ENCODE measurements at regions not wholly inside any gene's neighbourhood (a gene's known extent, or its start where the extent isn't known, plus 50 kb on each side); places are given as distances from the start of the nearest gene placed in this dataset.

GRCh38 chr6:145340256-145340655, 395.1 kb downstream of the EPM2A start:
- Histone ChIP-seq H3K27ac (ENCODE audit: low read depth, low read length) (no peak overlapping the region), H3K4me3 (ENCODE audit: low read depth, low read length) (no peak overlapping the region), H3K4me1 (ENCODE audit: control insufficient read depth, insufficient read depth, low read length) (no peaks in the 10 kb centered on the region), H3K36me3 (ENCODE audit: control insufficient read depth, insufficient read depth, low read length) (no peaks in the 10 kb centered on the region), H3K27me3 (ENCODE audit: control insufficient read depth, insufficient read depth, low read length) (no peaks in the 10 kb centered on the region), H3K9me3 (ENCODE audit: control insufficient read depth, insufficient read depth, low read length) (no peaks in the 10 kb centered on the region)
- DNase-seq (ENCODE audit: low read depth in 4 of 6, low spot score in 6 of 6): no peak

- no peaks in the 10 kb centered on the region for H3K36me3 ChIP-seq (ENCODE audit: control insufficient read depth, insufficient read depth, low read length)
- H3K27me3 ChIP-seq (ENCODE audit: control insufficient read depth, insufficient read depth, low read length): no peaks in the 10 kb centered on the region
- H3K27ac ChIP-seq (ENCODE audit: low read depth, low read length): no peak overlapping the region
- DNase-seq (ENCODE audit: low read depth in 4 of 6, low spot score in 6 of 6): no peak
- H3K4me3 ChIP-seq (ENCODE audit: low read depth, low read length): no peak overlapping the region
- H3K4me1 ChIP-seq (ENCODE audit: control insufficient read depth, insufficient read depth, low read length): no peaks in the 10 kb centered on the region
- no peaks in the 10 kb centered on the region for H3K9me3 ChIP-seq (ENCODE audit: control insufficient read depth, insufficient read depth, low read length)
These were observed 390.2 kb downstream of the EPM2A start for GRCh38 chr6:145345094-145345493.

GRCh38 chr6:145347216-145347615, 388.1 kb downstream of the EPM2A start:
- 100% methylated on average over 1 of the region's 2 CpGs for WGBS (ENCODE audit: insufficient coverage)
- H3K4me1 ChIP-seq (ENCODE audit: control insufficient read depth, insufficient read depth, low read length): no peaks in the 10 kb centered on the region
- no peaks in the 10 kb centered on the region for H3K9me3 ChIP-seq (ENCODE audit: control insufficient read depth, insufficient read depth, low read length)
- H3K4me3 ChIP-seq (ENCODE audit: low read depth, low read length): no peak overlapping the region
- no peak overlapping the region for H3K27ac ChIP-seq (ENCODE audit: low read depth, low read length)
- H3K36me3 ChIP-seq (ENCODE audit: control insufficient read depth, insufficient read depth, low read length): no peaks in the 10 kb centered on the region
- no peak for DNase-seq (ENCODE audit: low read depth in 4 of 6, low spot score in 6 of 6)
- H3K27me3 ChIP-seq (ENCODE audit: control insufficient read depth, insufficient read depth, low read length): no peaks in the 10 kb centered on the region

GRCh38 chr6:145349950-145350510, 385.3 kb downstream of the EPM2A start:
- 100% methylated on average over 1 of the region's 3 CpGs for WGBS (ENCODE audit: insufficient coverage)
- peak in 1 of 6 donors; percentile 67 for DNase-seq (ENCODE audit: low read depth in 4 of 6, low spot score in 6 of 6)
- no peak overlapping the region for H3K27ac ChIP-seq (ENCODE audit: low read depth, low read length)
- H3K9me3 ChIP-seq (ENCODE audit: control insufficient read depth, insufficient read depth, low read length): no peaks in the 10 kb centered on the region
- no peaks in the 10 kb centered on the region for H3K4me1 ChIP-seq (ENCODE audit: control insufficient read depth, insufficient read depth, low read length)
- H3K4me3 ChIP-seq (ENCODE audit: low read depth, low read length): no peak overlapping the region
- no peaks in the 10 kb centered on the region for H3K36me3 ChIP-seq (ENCODE audit: control insufficient read depth, insufficient read depth, low read length)
- no peaks in the 10 kb centered on the region for H3K27me3 ChIP-seq (ENCODE audit: control insufficient read depth, insufficient read depth, low read length)

GRCh38 chr6:145350928-145351327, 384.4 kb downstream of the EPM2A start:
- H3K4me1 ChIP-seq (ENCODE audit: control insufficient read depth, insufficient read depth, low read length): no peaks in the 10 kb centered on the region
- H3K4me3 ChIP-seq (ENCODE audit: low read depth, low read length): no peak overlapping the region
- no peak for DNase-seq (ENCODE audit: low read depth in 4 of 6, low spot score in 6 of 6)
- H3K27ac ChIP-seq (ENCODE audit: low read depth, low read length): no peak overlapping the region
- 64% methylated on average over 2 of the region's 3 CpGs for WGBS (ENCODE audit: insufficient coverage)
- H3K9me3 ChIP-seq (ENCODE audit: control insufficient read depth, insufficient read depth, low read length): no peaks in the 10 kb centered on the region
- no peaks in the 10 kb centered on the region for H3K27me3 ChIP-seq (ENCODE audit: control insufficient read depth, insufficient read depth, low read length)
- no peaks in the 10 kb centered on the region for H3K36me3 ChIP-seq (ENCODE audit: control insufficient read depth, insufficient read depth, low read length)

GRCh38 chr6:145352382-145353080, 382.8 kb downstream of the EPM2A start:
- WGBS (ENCODE audit: insufficient coverage): 90% methylated on average over 10 of the region's 11 CpGs
- Histone ChIP-seq H3K9me3 (ENCODE audit: control insufficient read depth, insufficient read depth, low read length) (no peaks in the 10 kb centered on the region), H3K36me3 (ENCODE audit: control insufficient read depth, insufficient read depth, low read length) (no peaks in the 10 kb centered on the region), H3K4me1 (ENCODE audit: control insufficient read depth, insufficient read depth, low read length) (no peaks in the 10 kb centered on the region), H3K27me3 (ENCODE audit: control insufficient read depth, insufficient read depth, low read length) (no peaks in the 10 kb centered on the region), H3K4me3 (ENCODE audit: low read depth, low read length) (no peak overlapping the region), H3K27ac (ENCODE audit: low read depth, low read length) (no peak overlapping the region)
- DNase-seq (ENCODE audit: low read depth in 4 of 6, low spot score in 6 of 6): no peak

- Histone ChIP-seq H3K27me3 (ENCODE audit: control insufficient read depth, insufficient read depth, low read length) (no peaks in the 10 kb centered on the region), H3K36me3 (ENCODE audit: control insufficient read depth, insufficient read depth, low read length) (no peaks in the 10 kb centered on the region), H3K9me3 (ENCODE audit: control insufficient read depth, insufficient read depth, low read length) (peaks cover 3% of the 10 kb centered on the region), H3K4me1 (ENCODE audit: control insufficient read depth, insufficient read depth, low read length) (no peaks in the 10 kb centered on the region), H3K27ac (ENCODE audit: low read depth, low read length) (no peak overlapping the region), H3K4me3 (ENCODE audit: low read depth, low read length) (no peak overlapping the region)
- DNase-seq (ENCODE audit: low read depth in 4 of 6, low spot score in 6 of 6): no peak
- 86% methylated on average over 7 of the region's 8 CpGs for WGBS (ENCODE audit: insufficient coverage)
These were observed 374.5 kb downstream of the EPM2A start for GRCh38 chr6:145360865-145361264.

- H3K9me3 ChIP-seq (ENCODE audit: control insufficient read depth, insufficient read depth, low read length): peaks cover 3% of the 10 kb centered on the region
These were observed 368.2 kb downstream of the EPM2A start for GRCh38 chr6:145367149-145367548.

GRCh38 chr6:145368075-145368474, 367.2 kb downstream of the EPM2A start:
- H3K27ac ChIP-seq (ENCODE audit: low read depth, low read length): no peak overlapping the region
- peak in 1 of 6 donors; percentile 54 for DNase-seq (ENCODE audit: low read depth in 4 of 6, low spot score in 6 of 6)
- H3K4me3 ChIP-seq (ENCODE audit: low read depth, low read length): no peak overlapping the region
- no peaks in the 10 kb centered on the region for H3K36me3 ChIP-seq (ENCODE audit: control insufficient read depth, insufficient read depth, low read length)
- no peaks in the 10 kb centered on the region for H3K4me1 ChIP-seq (ENCODE audit: control insufficient read depth, insufficient read depth, low read length)
- no peaks in the 10 kb centered on the region for H3K27me3 ChIP-seq (ENCODE audit: control insufficient read depth, insufficient read depth, low read length)
- peaks cover 2% of the 10 kb centered on the region for H3K9me3 ChIP-seq (ENCODE audit: control insufficient read depth, insufficient read depth, low read length)
- WGBS (ENCODE audit: insufficient coverage): 65% methylated on average over 4 of the region's 5 CpGs

More at GRCh38 chr6:145367149-145367548, 368.2 kb downstream of the EPM2A start:
- DNase-seq (ENCODE audit: low read depth in 4 of 6, low spot score in 6 of 6): no peak
- 96% methylated on average over 5 of the region's 5 CpGs for WGBS (ENCODE audit: insufficient coverage)
- no peaks in the 10 kb centered on the region for H3K36me3 ChIP-seq (ENCODE audit: control insufficient read depth, insufficient read depth, low read length)
- no peaks in the 10 kb centered on the region for H3K27me3 ChIP-seq (ENCODE audit: control insufficient read depth, insufficient read depth, low read length)
- H3K27ac ChIP-seq (ENCODE audit: low read depth, low read length): no peak overlapping the region
- no peaks in the 10 kb centered on the region for H3K4me1 ChIP-seq (ENCODE audit: control insufficient read depth, insufficient read depth, low read length)
- no peak overlapping the region for H3K4me3 ChIP-seq (ENCODE audit: low read depth, low read length)

GRCh38 chr6:145370559-145370958, 364.8 kb downstream of the EPM2A start:
- no peak for DNase-seq (ENCODE audit: low read depth in 4 of 6, low spot score in 6 of 6)
- Histone ChIP-seq H3K4me1 (ENCODE audit: control insufficient read depth, insufficient read depth, low read length) (no peaks in the 10 kb centered on the region), H3K36me3 (ENCODE audit: control insufficient read depth, insufficient read depth, low read length) (no peaks in the 10 kb centered on the region), H3K4me3 (ENCODE audit: low read depth, low read length) (no peak overlapping the region), H3K9me3 (ENCODE audit: control insufficient read depth, insufficient read depth, low read length) (no peaks in the 10 kb centered on the region), H3K27ac (ENCODE audit: low read depth, low read length) (no peak overlapping the region), H3K27me3 (ENCODE audit: control insufficient read depth, insufficient read depth, low read length) (no peaks in the 10 kb centered on the region)
